ENCODE measurements at regions not wholly inside any gene's neighbourhood (a gene's known extent, or its start where the extent isn't known, plus 50 kb on each side); places are given as distances from the start of the nearest gene placed in this dataset.

- Histone ChIP-seq H2BK15ac (ENCODE audit: low read depth, low read length) (no peak overlapping the region), H3K4me2 (ENCODE audit: insufficient read depth, insufficient read length, low read length) (no peak overlapping the region), H3K9ac (ENCODE audit: extremely low read depth, insufficient read length, low read length) (no peak overlapping the region), H3K79me2 (ENCODE audit: insufficient read depth, low read length) (no peaks in the 10 kb centered on the region), H4K8ac (replicated peaks; ENCODE audit: insufficient read length, low read depth, low read length) (no peak overlapping the region), H3T11ph (ENCODE audit: low read length) (no peak overlapping the region), H2BK5ac (ENCODE audit: insufficient read length, low read length) (no peak overlapping the region), H3K23ac (ENCODE audit: insufficient read length, low read depth, low read length) (no peak overlapping the region), H2AK5ac (ENCODE audit: insufficient read length, low read length) (no peak overlapping the region), H3K9me3 (ENCODE audit: control insufficient read depth, low read depth, low read length) (no peaks in the 10 kb centered on the region), H3K23me2 (ENCODE audit: insufficient read length, low read depth, low read length, poor library complexity, severe bottlenecking) (no peaks in the 10 kb centered on the region), H3K27me3 (ENCODE audit: insufficient read depth, low read length) (no peaks in the 10 kb centered on the region), H2BK12ac (ENCODE audit: insufficient read length, low read depth, low read length) (no peak overlapping the region), H2BK120ac (ENCODE audit: low read depth, low read length, poor library complexity, severe bottlenecking) (no peak overlapping the region), H4K91ac (ENCODE audit: insufficient read length, low read depth, low read length) (no peak overlapping the region), H2BK20ac (ENCODE audit: low read depth, low read length, poor library complexity, severe bottlenecking) (no peak overlapping the region), H3K79me1 (ENCODE audit: insufficient read depth, low read depth, low read length, poor library complexity, severe bottlenecking) (no peaks in the 10 kb centered on the region), H3K4ac (ENCODE audit: low read depth, low read length) (no peak overlapping the region), H3K56ac (ENCODE audit: insufficient read length, low read depth, low read length) (no peak overlapping the region), H3K27ac (ENCODE audit: insufficient read length, low read depth, low read length) (no peak overlapping the region), H3K14ac (ENCODE audit: insufficient read depth, low read length) (no peak overlapping the region), H4K20me1 (ENCODE audit: control insufficient read depth, insufficient read depth, insufficient read length) (no peaks in the 10 kb centered on the region), H3K4me1 (ENCODE audit: insufficient read depth, low read length) (no peaks in the 10 kb centered on the region), H3K18ac (ENCODE audit: insufficient read length, low read depth, low read length) (no peak overlapping the region), H4K5ac (ENCODE audit: insufficient read length, low read depth, low read length) (no peak overlapping the region), H2AFZ (ENCODE audit: low read length) (no peak overlapping the region)
- Mint-ChIP-seq H3K27me3 (ENCODE audit: low read depth) (no peaks in the 10 kb centered on the region; the same call in 1 of the 2 replicates), H3K36me3 (ENCODE audit: insufficient read depth in 1 of 3, low read depth in 3 of 3) (no peaks in the 10 kb centered on the region), H3K4me3 (no peak overlapping the region), H3K9me3 (peaks cover 0 to 2% of the 10 kb centered on the region in 2 experiments; a peak in 2 of 5 replicates), H3K4me1 (no peaks in the 10 kb centered on the region), H3K27ac (no peak overlapping the region; a peak in 1 of 7 replicates)
- no peak for DNase-seq
- WGBS (ENCODE audit: extremely low coverage, insufficient read length, low lambda C conversion rate), result no CpG with 5 or more reads among the region's 5 CpGs
- no peak for TF ChIP-seq CTCF (conservative IDR thresholded peaks at IDR 0.05)
Measured at GRCh38 chr12:69083689-69084088, 150.7 kb upstream of the CPM start.
